ENCODE measurements at regions not wholly inside any gene's neighbourhood (a gene's known extent, or its start where the extent isn't known, plus 50 kb on each side); places are given as distances from the start of the nearest gene placed in this dataset.
A peak's percentile ranks its signal among the peaks of the same experiment; 100 is the strongest.
"Not testable (repeated sequence)": the region's sequence is repeated elsewhere in the genome, so short reads cannot be mapped to it uniquely, and the experiment has no call there.

- no peak for DNase-seq
Observed at GRCh38 chr6:4280707-4281106, 145.3 kb upstream of the ECI2 start.

DNA sequence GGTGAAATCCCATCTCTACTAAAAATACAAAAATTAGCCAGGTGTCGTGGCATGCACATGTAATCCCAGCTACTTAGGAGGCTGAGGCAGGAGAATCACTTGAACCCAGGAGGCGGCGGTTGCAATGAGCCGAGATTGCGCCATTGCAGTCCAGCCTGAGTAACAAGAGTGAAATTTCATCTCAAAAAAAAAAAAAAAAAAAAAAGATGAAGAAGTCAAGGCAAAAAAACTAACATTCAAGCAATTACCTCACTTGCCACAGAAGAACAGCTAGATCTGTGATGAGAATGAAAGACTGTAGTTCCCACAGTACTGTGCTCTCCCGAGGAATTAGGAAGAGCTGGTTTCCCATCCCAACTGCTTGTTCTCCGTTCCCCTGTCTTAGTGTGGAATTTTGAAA, 144.7 kb upstream of the ECI2 start:
- DNase-seq: no peak

DNA sequence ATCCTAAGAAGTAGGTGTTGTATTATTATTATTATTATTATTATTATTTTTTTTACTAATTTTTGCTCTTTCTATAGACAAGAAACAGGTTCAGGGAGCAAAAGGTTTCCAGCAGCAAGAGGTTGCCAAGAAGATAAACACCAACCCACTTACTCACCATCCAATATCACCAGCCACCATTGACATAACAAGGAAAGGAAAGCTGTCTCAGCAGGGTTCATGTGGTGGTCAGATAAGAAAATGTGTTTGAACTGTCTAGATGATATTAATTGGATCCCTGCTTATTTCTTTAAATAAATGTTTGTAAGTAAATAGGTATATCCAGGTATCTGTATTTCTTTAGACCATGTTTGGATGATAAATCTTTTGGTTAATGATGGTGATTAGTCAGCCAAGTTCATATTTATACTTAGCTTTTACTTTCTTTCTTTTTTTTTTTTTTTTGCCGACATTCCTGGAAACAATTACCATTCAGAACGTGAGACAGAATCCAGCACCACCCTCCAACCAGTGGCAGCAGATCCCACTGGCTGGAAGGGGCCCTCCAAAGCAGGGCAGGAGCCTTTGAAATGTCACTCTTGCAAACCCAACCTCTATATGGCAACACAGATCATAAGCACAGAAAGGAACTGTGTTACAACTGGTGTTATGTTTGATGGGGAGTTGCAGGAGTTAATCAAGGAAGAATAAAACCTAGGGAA, 139.2 kb upstream of the ECI2 start:
- DNase-seq: no peak

GRCh38 chr6:4272996-4273395, 137.6 kb upstream of the ECI2 start:
- DNase-seq: no peak

DNA sequence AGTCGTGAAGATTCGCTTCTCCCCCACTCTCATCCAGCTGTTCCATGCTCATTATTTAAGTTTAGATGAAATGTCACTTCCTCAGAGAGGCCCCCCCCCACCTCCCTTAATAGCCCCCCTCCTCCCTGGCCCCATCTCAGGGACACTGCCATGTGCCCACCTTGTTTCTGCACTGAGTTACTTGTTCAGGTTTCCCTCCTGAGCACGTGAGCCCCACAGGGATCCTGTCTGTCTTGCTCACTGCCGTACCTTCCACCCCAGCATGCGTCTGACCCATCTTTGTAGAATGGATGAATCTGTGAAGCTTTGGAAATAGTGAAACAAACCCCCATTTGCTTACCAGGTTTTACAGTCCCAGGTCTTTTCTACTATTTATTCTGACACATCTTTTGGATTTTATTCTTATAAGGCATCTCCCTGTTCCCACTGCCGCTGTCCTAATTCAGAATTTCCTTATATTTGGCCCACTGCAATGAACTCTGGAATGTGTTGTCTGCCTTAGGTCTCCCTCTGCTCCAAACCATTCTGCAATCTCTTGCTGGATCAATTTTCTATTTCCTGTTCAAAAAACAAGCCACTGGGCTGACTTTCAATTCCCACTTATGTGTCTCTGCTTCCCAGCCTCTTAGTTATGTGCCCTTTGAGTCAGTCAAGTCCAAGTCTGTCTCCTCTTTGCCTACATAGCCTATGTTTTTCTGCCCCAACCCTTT, 136.5 kb upstream of the ECI2 start:
- DNase-seq: no peak

DNA sequence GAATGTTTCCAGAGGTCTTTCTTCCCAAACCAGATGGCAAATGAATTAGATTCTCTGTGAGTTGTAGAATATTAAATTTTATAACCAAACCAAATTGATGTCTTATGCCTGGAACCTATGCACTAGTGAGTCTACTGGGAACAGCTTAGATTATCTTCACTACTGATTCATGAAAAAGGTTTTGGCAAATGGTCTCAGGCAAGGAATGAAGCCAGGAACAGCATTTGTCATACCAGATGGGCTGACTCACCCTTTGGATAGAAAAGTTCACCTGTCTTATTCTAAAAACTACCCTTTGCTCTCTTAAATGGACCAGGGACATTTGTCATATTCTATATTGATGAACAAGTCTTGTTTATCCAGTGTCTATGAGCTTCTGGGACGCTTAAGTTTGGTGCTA, 135.4 kb upstream of the ECI2 start:
- peak; percentile 61 for DNase-seq

- DNase-seq: peak; percentile 82
Observed at GRCh38 chr6:4270001-4270400, 134.6 kb upstream of the ECI2 start.

GRCh38 chr6:4268171-4268570, 132.8 kb upstream of the ECI2 start:
- no peak for DNase-seq

DNA sequence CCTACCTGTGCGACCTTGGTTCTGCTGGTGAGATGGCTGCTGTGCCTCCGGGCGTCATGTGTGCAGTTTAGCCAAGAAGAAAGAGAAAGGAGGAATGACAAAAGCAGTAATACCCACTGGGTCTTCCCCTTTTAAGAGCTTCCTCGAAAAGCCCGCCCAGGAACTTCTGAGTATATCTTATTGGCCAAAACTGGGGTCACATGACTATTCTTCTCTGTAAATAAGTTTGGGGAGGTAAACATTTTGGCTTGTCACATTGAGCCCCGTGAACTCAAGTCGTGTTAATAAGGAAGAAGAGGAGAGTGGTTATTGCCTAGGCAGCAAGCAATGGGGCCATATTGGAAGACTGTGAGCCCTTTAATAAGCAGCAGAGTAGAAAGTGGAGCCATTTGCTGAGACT, 130.4 kb upstream of the ECI2 start:
- no peak for DNase-seq

GRCh38 chr6:4264601-4265000, 129.2 kb upstream of the ECI2 start:
- DNase-seq: no peak

GRCh38 chr6:4264081-4264480, 128.7 kb upstream of the ECI2 start:
- DNase-seq: no peak

DNA sequence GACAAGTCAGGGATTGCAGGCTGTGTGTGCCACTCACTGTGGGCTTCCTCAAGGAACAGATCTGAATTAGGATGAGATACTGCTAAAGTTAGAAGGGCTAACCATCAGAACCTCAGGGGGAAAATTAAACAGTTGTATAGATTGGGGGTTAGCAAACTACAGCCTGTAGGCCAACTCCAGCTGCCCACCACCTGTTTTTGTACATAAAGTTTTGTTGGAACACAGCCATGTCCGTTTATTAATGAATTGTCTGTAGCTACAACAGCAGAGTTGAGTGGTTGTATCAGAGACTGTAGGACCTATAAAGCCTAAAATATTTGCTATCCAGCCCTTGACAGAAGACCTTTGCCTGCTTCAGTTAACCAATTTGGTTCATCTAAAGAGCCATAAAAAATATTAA, 127.2 kb upstream of the ECI2 start:
- DNase-seq: no peak

DNA sequence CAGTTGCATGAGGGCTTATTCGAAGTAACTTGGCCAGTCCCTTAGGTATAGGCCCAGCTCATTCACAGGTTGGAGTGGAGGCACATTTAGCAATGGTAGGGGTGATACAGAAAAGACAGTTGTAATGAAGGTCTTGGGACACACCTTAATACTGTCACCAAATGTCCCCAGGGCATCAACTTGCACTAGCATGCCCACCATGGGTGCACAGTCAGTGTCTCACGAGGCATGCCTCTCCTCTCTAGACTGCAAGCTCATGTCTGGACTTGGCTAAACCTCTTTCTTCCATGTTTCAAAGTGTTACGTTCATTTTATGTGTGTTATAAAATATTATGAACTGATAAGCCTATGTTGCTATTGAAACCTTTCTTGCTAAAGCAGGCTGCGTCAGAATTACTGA, 124.0 kb upstream of the ECI2 start:
- DNase-seq: no peak

DNA sequence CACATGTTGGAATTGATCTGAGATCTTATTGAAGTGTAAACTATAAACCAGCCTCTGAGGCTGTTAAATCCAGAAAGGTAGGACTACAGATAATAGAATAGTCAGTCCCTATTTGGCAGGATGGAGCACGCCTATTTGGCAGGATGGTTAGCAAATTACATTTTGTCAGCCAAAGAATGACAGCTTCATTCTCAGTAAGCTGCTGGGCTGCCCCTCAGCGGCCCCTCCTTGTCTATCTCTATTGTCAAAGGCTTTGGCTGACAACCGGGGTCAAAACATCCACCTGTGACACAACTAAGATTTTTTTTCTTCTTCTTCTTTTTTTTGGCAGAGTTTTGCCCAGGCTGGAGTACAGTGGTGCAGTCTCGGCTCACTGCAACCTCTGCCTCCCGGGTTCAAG, 123.4 kb upstream of the ECI2 start:
- DNase-seq: no peak

GRCh38 chr6:4256969-4257368, 121.6 kb upstream of the ECI2 start:
- no peak for DNase-seq

DNA sequence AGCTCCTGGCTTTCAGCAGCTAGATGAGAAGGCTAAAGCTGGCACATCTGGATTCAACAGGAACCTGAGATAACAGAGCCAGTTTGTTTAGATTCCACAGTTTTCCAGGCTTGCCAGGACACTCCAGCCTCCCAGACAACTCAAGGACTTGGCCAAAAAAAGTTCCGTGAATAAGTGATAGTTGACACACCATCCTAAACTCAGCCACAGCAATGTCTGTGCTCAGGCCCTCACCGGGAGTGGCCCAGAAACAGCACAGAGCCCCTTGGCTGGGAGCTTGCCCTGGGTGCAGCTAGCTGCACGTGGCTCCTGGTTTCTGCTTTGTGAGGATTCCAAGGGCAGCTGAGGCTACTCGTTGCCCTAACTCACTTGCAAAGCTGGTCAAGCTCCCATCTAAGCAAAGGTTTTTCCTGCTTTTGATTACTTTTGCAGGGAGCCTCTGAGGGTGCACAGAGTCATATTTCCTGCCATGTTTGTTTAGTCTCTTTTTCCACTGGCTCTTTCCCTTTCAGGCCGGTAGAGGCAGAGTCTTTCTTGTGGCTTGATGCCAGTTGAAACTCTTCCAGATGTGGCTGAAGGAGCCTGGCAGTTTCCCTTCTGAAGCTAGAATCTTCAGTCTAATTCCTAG, 118.3 kb upstream of the ECI2 start:
- no peak for DNase-seq

GRCh38 chr6:4252445-4252844, 117.1 kb upstream of the ECI2 start:
- DNase-seq: not testable (repeated sequence)

DNA sequence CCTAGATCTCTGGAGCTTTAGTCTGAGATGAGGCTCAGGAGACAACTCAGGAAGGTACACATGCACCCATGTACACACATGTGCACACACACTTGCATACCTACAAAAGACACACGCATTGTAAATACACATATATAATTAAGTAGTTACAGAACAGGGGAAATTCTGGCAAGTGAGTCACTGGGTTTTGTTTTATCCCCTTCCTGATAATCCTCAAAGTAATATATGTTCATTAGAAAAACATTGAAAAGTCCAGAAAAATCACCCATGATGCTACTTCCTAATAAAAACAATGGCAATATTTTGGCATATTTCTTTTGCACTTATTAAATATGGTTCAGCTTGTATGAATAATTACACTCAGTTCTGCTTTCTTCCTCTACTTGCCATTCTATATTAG, 115.3 kb upstream of the ECI2 start:
- no peak for DNase-seq

GRCh38 chr6:4243832-4244231, 108.5 kb upstream of the ECI2 start:
- DNase-seq: not testable (repeated sequence)

- no peak for DNase-seq
Observed at GRCh38 chr6:4243237-4243636, 107.9 kb upstream of the ECI2 start.

GRCh38 chr6:4242601-4243000, 107.2 kb upstream of the ECI2 start:
- DNase-seq: no peak

DNA sequence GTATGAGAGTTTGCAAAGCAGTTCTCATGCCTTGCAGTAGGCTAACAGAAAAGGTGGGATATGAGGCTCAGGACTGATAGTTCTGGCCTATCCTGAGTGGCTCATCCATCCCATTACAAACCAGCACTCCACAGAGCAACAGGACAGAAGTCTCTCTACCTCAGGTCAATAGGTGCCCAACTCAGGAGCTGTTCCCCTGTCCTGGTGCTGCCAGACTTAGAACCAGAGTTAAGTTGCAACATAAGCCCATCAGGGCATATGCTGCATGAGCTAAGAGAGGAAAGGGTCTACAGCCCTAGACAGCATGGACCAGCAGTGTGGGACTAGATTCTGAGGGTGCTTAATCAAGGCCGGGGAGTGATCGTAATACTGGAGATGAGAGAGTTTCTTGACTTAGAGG, 104.8 kb upstream of the ECI2 start:
- no peak for DNase-seq

DNA sequence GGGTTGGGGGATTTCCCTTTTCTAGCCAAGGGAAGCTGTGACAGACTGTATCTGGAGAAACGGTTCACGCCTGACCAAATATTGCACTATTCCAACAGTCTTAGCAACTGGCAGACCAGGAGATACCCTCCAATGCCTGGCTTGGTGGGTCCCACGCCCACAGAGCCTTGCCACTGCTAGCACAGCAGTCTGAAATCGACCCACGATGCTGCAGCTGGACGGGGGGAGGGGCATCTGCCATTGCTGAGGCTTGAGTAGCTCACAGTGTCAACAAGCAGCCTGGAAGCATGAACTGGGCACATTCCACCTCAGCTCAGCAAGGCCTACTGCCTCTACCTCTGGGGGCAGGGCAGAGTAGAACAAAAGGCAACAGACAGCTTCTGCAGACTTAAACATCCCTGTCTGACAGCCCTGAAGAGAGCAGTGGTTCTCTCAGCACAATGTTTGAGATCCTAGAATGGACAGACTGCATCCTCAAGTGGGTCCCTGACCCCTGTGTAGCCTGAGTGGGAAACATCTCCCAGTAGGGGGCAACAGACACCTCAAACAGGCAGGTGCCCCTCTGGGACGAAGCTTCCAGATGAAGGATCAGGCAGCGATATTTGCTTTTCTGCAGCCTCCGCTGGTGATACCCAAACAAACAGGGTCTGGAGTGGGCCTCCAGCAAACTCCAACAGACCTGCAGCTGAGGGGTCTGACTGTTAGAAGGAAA, 89.9 kb upstream of the ECI2 start:
- no peak for DNase-seq

Measured in NCI-H1694 treated with DMSO at 0.1 percent for 48 hours (cell line).